Coronary artery (tissue), 2 donors: ENCODE measurements at regions not wholly inside any gene's neighbourhood (a gene's known extent, or its start where the extent isn't known, plus 50 kb on each side); places are given as distances from the start of the nearest gene placed in this dataset.

Experiments used
- DNase-seq: peaks from one replicate; pipeline ENCODE4 v3.0.0-alpha.2; 2017; ENCODE audit warnings: low spot score
- H3K27ac ChIP-seq, 2 donors: fragments of 200-600 bp; sonication (generic); one replicate each; pipeline ENCODE4 v1.5.1; 2016 to 2019
- H3K4me3 ChIP-seq: fragments of 200-600 bp; sonication (generic); 2 replicates; pipeline ENCODE4 v1.5.1; 2016; ENCODE audit warnings: mild to moderate bottlenecking, moderate library complexity
- TF ChIP-seq, protein P1 (sequence below): fragments of 200-600 bp; sonication (generic); IDR thresholded peaks from one replicate; pipeline ENCODE4 v1.5.1; 2019; ENCODE audit warnings: antibody characterized with exemption

DNA sequence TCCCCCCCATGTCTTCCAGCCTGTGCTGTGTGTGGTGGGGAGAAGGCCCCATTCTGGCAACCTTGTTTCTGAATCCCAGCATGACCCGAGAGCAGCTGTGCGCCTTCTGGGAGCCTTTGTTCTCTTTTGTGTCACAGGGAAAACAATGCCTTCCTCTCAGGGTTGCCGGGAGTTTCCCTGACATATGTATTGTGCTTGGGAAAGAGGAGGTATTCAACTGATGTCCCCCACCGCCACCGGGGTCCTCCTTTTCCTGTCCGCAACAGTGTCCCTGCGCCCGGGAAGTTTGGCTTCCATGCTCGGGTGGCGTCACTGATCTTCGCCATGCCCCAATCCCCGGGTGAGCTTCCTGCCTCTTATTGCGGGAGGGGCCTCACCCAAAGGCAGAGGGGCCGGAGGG lies 77.5 kb upstream of the ASB18 start:
- no peak overlapping the region for H3K4me3 ChIP-seq
- no peak for DNase-seq
- H3K27ac ChIP-seq: no peak overlapping the region
- TF ChIP-seq, protein P1, sequence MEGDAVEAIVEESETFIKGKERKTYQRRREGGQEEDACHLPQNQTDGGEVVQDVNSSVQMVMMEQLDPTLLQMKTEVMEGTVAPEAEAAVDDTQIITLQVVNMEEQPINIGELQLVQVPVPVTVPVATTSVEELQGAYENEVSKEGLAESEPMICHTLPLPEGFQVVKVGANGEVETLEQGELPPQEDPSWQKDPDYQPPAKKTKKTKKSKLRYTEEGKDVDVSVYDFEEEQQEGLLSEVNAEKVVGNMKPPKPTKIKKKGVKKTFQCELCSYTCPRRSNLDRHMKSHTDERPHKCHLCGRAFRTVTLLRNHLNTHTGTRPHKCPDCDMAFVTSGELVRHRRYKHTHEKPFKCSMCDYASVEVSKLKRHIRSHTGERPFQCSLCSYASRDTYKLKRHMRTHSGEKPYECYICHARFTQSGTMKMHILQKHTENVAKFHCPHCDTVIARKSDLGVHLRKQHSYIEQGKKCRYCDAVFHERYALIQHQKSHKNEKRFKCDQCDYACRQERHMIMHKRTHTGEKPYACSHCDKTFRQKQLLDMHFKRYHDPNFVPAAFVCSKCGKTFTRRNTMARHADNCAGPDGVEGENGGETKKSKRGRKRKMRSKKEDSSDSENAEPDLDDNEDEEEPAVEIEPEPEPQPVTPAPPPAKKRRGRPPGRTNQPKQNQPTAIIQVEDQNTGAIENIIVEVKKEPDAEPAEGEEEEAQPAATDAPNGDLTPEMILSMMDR: no peak

DNA sequence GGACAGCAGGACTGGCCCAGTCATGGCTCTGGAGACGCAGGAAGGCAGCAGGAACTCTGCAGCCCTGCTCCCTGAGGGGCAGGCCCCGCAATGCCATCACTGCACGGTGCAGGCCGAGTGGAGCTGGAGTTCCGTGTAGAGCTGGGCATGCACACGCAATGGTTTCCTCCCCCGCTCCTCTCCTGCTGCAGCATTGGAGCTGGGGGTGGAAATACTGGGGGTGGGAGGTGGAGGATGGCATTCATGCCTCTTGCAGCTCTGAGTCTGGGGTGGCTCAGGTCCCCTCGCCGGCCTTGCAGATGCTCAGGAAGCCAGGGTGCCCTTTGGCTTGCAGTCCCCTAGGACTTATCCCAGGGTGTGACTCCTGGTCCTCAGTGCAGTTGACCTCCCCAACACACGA lies 78.3 kb upstream of the ASB18 start:
- TF ChIP-seq, protein P1: no peak
- DNase-seq: no peak
- Histone ChIP-seq H3K4me3 (no peak overlapping the region), H3K27ac (no peak overlapping the region)

DNA sequence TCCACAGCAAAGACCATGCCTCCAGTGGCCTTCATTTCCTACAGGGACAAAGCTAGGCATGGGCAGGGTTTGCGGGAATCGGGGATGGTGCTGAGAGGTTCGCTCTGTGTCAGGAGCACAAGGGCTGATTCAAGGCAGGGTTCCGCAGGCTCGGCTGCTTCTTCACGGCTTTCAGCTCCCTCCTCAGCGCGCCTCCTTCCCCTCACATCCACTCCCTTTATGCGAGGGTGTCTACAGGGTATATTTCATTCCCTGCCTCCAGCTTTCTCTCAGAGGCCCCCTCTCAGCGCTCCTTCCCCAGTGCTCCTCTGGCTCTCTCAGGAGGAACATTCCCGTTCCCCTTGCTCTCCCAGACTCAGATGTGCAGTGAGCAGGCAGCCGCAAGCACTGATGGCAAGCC lies 78.7 kb upstream of the ASB18 start:
- DNase-seq: no peak
- Histone ChIP-seq H3K4me3 (no peak overlapping the region), H3K27ac (no peak overlapping the region)
- TF ChIP-seq, protein P1: no peak

DNA sequence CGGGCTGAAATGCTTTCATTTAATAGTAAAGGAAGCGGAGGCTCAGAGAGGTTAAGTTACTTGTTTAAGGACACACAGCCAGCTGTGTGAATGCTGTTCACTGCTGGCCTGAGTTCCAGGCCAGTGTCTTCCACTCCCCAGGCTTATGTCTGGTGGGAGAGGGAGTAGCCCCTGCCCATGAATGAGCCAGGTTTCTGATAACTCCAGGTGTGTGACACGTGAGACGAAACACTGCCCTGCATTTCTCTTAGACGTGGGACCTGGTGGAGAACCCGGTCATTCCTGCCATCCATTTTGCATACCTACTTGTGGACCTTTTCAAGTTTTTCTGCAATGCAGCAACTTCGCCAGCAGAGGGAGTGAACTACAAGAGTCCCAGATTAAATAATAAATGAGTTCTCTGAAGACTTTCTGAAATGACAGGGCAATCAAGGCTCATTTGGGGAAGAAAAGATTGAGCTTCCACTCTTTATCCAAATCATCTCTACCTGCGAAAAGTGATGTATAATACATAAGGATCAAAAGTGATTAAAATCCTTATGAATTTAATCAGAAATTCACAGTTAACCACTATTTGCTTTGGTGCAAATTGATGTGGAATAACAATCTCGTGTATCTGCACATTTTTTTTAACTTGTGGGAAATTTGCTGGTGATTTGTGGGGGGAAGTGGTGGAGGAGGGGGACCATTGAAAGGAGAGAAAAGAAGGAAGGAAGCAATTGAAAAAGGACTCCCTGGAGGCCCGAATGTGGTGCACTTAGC lies 79.4 kb upstream of the ASB18 start:
- H3K4me3 ChIP-seq: no peak overlapping the region
- no peak for DNase-seq
- H3K27ac ChIP-seq: no peak overlapping the region
- TF ChIP-seq, protein P1: peak; percentile 59

DNA sequence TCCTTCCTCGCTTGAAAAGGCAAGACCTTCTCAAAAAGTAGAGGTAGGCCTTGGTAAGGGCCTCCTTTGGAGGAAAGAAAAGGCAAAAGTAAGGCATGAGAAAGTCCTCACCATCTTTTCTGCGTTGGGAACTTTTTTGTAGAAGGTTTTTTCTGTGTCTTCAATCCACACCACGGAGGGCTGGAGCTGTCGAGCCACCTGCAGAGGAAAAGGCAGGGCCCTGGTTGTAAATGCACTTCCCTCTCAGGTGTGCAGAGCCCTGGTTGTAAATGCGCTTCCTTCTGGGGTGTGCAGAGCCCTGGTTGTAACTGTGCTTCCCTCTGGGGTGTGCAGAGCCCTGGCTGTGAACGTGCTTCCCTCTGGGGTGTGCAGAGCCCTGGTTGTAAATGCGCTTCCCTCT lies 80.2 kb upstream of the ASB18 start:
- Histone ChIP-seq H3K27ac (no peak overlapping the region), H3K4me3 (no peak overlapping the region)
- TF ChIP-seq, protein P1: no peak
- DNase-seq: no peak

DNA sequence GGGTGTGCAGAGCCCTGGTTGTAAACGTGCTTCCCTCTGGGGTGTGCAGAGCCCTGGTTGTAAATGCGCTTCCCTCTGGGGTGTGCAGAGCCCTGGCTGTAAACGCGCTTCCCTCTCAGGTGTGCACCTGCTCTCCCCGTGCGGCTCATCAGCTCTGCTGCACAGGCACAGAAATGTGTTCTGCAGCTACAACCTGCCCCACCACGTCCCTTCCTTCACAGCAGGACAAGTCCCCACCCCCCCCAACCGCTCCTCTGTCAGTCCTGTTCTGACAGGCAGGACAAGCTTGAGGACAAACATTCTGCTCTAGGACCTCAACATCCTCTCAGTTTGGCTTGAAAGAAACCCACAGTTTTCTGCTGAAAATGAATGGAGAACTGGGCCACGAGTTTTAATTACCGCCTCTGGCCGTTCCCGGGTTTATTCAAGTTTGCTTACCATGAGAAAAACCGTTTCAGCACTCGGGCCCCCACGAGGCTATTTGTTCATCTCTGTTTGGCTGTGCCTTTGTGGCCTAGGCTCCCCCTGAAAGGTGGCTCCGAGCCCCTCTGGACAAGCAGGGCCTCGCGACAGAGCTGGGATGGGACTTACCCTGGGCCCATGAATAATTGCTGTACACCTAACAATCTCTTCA lies 81.0 kb upstream of the ASB18 start:
- DNase-seq: no peak
- no peak overlapping the region for H3K27ac ChIP-seq
- TF ChIP-seq, protein P1: no peak
- no peak overlapping the region for H3K4me3 ChIP-seq

DNA sequence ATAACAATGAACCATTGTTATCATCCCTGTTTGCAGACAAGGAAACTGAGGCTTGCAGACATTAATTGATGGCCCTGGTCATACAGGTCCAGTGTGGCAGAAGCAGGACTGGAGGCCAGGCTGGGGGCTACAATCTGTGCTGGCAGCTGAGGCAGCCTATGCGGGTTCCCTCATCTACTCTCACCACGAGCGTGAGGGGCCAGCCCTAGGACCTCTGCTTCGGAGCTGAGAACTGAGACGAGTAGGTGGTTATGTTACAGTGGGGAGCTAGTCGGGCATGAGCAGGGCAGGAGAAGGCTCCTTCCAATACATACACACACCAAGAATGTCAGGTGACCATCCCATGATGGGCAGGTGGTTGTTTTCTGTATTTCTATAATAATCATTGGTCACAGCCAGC lies 82.2 kb upstream of the ASB18 start:
- no peak for DNase-seq
- no peak overlapping the region for H3K4me3 ChIP-seq
- no peak overlapping the region for H3K27ac ChIP-seq
- TF ChIP-seq, protein P1: no peak
